GM19023 (cell line): ENCODE measurements at regions not wholly inside any gene's neighbourhood (a gene's known extent, or its start where the extent isn't known, plus 50 kb on each side); places are given as distances from the start of the nearest gene placed in this dataset.

Experiments
- ATAC-seq: cut with Tn5 transposase; IDR thresholded peaks from one replicate; pipeline ENCODE4 v1.9.1; 2021; ENCODE audit warnings: mild to moderate bottlenecking, moderate library complexity; ENCODE audit not compliant: unreplicated experiment

DNA sequence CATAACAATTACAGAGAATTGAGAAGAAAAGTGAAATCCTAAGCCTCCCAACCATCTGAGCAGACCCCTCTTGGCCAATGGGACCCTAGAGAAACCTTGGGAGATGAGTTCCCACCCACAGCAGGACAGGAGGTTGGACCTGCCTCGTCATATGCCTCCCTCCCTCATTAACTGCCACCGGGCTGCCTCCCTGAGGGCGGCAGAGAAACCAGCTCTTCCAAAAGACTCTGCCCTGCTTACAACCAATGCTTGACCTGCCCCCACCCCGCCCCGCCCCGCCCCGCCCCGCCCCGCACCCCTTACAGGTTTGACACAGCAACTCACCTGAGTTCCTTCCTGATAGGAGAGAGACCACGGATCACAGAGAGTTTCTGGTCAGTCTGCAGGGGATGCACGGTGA is 86.1 kb downstream of the ADRA2C start:
- ATAC-seq: no peak

DNA sequence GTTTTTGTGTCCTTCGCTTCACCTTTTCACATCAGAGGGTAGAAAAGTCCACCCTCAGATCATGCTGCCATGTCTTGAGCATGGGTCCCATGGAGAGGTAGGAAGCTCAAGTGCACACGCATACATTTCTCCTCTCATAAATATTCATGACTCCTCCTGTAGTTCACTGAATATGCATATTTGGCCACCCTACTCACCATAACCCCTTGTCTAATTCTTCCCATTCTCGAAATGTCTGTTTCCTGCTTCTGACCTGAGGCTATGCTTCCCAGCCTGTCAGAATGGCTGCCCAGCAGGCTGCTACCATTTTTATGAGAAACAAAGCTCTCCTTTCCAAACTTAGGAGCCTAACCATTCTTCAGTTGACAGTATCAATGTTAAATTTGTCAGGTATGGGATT is 86.5 kb downstream of the ADRA2C start:
- no peak for ATAC-seq

DNA sequence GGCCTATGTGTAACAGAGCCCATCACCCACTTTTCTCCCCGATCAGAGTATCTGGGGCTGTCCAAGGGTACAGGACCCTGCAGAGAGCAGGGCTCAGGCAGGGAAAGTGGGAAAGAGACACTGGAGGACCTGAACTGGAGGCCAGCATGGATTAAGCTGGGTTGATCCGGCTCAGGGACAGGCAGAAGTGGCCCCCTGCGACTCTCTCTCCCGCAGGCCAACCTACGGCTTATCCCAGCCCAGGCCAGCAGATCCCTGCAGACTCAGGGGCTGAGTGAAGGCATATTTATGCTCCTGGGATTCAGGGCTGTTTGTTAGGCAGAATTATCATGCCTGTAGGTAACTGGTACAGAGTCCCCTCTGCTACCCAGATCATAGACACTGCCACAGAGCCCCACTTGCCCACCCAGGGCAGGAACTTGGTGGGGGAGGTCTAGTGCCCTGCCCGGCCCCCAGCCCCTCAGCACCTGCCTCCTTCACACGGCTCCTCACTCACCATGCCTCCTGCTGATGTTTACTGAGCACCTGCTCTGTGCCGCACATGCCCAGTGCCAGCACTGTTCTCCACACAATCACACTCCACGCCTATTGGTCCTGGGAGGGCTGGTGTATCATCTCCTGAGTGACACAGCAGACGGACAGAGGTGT is 87.3 kb downstream of the ADRA2C start:
- ATAC-seq: no peak

DNA sequence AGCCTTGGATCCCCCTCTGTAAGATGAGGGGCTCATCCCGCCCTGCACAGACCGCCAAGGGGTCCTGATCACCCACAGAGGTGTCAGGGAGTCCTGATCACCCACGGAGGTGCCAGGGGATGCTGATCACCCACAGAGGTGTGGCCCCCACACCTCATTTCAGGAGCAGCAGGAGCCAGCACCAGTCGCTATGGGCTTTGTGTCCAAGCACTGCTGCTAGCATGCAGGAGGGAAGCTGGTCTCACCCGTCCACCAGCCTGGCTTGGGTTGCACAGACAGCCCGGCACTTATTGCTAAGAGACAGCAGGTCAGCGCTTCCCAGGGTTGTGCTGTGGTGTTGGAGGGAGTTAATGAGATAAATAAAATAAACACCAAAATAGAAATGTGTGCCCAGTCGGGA is 88.5 kb downstream of the ADRA2C start:
- no peak for ATAC-seq

DNA sequence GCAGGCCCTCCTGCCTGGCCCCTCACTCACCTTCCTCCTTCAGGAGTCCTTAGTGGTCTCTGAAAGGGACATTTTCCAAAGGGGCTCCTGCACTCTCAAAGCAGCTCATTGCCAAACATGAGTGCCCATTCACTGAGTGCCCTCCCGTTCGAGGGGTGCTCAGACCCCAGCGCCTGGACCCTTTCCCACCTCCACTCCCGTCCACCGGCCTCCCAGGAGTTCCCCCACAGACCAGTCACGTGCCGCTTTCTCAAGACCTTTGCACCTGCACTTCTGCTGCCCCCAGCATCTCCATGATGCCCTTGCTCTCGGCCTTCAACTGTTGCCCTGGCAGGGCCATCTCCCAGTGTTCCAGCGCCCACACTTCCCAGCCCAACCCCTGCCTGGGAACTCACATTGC is 89.5 kb downstream of the ADRA2C start:
- ATAC-seq: no peak

DNA sequence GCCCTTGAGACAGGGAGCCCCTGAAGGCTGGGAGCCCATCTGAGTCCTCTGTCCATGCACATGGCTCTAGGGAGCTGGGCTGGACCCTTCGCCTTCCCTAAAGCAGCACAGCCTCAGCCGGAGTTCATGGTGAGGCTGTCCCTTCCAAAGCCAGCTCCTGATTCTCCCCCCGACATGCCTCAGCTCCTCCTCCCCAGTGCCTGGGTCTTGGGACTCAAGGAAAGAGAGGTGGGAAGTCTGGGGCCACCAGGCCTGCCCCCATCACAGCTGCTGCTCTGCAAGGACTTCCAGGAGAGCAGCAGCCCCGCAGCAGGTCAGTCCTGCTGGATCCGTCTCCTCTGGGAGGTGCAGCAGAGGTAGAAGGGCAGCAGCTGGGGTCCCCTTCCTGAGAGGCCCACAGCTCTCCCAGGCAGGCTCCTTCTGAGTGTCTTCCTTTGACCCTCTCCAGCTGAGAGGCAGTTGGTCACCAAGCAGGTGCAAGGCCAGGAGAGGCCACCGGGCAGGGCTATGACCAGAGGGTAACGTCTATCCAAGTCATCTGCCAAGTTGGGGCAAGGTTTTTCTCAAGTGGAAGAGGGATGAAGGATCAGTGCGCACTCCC is 90.5 kb downstream of the ADRA2C start:
- ATAC-seq: no peak

DNA sequence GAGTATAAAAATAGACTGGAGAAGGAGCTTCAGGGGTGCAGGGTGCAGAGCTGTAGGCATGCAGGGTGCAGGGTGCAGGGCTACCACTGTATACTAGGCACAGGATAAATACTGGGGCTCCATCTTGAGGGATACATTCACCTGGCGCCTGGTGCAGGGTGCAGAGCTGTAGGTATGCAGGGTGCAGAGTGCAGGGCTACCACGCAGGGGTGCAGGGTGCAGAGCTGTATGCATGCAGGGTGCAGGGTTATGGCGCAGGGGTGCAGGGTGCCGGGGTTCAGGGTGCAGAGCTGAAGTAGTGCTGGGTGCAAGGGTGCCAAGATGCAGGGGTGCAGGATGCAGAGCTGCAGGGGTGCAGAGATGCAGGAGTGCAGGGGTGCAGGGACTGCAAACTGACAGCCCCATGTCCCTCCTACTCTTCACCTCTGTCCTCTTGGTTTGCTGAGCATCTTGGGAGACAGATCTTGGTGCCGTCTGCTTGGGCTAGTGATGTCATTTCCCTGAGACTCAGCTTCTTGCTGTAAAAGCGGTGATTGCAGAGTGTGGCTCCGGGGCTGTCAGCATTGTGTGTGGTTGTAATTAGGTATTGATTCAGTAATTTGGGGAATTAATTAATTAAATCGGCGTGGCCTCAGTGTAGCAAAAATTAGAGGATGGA is 91.2 kb downstream of the ADRA2C start:
- ATAC-seq: no peak

DNA sequence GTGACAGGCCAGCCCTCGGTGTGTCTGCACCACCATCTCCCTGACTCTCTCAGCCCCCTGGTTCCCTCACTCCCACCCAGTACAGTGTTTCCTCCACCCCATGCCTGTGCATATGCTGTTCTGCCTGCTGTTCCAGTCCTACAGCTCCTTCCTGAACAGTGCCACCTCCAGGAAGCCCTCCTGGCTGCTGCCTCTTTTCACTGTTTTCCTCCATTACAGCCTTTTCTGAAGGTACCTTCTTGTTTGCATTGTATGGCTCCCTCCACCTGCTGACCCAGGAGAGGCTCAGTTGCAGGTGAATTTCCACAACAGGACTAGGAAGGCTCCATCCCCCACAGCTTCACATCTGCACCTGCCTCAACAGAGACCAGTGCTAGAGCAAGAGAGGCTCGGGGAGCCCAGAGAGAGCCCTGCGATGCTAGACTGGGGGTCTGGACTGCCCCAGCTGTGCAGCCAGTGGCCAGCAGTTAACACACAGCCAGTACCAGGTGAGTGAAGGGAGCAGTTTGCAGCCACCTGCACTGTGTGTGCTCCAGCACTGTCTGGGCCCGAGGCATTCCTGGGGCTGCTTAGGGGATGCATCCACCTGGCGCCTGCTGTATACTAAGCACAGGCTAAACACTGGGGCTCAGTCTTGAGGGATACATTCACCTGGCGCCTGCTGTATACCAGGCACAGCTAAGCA is 92.0 kb downstream of the ADRA2C start:
- ATAC-seq: no peak

DNA sequence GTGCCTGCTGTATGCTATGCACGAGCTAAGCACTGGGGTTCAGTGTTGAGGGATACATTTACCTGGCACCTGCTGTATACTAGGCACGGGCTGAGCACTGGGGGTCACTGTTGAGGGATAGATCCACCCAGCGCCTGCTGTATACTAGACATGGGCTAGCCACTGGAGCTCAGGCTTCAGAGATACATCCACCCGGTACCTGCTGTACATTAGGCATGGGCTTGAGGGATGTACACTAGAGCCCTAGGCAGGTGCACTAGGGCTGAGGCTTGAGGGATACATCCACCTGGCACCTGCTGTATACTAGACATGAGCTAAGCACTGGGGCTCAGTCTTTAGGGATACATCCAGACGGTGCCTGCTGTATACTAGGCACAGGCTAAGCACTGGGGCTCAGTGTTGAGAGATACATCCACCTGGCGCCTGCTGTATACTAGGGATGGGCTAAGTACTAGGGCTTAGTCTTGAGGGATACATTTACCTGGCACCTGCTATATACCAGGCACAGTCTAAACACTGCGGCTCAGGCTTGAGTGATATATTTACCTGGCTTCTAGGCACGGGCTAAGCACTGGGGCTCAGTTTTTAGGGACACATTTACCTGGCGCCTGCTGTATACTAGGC is 92.7 kb downstream of the ADRA2C start:
- ATAC-seq: no peak

DNA sequence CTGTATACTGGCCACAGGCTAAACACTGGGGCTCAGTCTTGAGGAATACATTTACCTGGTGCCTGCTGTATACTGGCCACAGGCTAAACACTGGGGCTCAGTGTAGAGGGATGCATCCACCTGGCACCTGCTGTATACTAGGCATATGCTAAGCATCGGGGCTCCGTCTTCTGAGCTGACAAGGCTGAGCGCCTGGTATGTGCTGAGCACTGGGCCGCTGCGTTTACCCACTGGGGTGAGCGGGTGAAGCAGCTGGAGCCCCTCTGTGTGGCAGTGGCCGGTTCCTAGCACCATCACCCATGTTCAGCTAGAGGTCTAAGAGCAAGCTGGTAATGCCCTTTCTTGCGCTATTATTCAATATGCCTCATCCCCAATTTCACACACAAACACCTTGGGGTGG is 93.4 kb downstream of the ADRA2C start:
- ATAC-seq: no peak

DNA sequence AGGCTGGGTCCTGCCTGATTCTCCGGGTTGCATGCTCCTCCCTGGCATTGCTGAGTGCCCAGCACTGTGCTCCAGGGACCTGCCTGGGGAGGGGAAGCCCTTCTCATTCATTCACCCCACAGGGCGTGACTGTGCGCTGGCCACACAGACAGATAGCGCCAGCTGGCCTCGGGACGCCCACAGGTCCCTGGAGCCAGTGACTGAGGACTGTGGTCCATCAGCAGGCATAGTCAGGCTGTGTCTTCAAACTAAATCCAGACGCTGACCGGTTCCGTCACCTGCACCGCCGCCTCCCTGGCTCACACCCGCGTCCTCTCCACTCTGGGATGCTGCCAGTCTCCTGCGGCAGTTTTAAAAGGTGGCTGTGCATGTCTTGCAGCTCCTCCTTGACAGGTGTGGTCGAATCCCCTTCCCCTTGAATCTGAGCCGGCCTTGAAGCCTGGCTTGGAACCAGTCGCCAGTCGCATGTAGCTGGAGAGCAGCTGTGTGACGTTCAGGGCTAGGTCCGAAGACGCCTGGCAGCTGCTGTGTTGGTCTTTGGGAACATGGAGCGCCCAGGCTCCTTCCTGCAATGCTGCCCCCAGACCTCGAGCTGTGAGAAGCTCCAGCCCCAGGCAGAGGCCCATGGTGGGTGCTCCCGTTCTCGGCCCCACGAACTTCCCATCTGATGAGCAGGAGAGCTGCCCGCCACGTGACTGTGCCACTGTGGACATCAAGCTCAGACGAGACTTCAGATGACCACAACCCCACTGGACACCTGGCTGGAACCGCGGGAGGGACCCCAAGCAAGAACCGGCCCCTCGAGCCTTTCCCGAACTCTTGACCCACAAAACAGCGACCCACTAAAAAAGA is 94.1 kb downstream of the ADRA2C start:
- no peak for ATAC-seq

DNA sequence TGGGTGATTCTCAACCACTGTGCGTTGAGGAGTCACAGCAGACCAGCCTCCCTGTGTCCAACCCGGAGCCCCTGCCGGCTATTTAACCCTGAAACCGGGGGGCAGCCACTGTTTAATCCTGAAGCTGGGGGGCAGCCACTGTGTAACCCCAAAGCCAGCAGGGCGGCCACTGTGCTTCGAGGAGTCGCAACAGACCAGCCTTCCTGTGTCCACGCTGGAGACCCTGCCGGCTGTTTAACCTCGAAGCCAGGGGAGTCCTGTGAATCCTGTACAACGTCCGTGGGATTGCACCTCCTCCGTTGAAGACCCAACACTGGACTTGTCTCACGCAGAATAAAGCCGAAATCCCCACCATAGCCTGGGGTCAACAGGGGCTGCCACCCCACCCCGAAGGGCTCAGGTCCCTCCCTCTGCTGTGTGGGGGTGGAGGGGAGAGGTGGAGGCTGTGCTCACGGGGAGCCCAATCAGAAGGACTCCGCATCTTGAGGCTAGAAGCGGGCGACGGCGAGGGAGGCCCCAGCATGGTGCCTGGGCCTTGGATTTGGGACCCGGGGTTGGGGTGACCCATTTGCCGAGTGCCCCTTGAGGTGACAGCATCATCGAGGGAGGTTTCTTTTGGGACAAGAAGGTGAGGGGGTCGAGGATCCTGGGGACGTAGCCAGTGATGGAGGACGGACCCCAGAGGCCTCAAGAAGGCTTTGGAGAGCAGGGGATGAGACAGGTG is 94.9 kb downstream of the ADRA2C start:
- ATAC-seq: no peak

DNA sequence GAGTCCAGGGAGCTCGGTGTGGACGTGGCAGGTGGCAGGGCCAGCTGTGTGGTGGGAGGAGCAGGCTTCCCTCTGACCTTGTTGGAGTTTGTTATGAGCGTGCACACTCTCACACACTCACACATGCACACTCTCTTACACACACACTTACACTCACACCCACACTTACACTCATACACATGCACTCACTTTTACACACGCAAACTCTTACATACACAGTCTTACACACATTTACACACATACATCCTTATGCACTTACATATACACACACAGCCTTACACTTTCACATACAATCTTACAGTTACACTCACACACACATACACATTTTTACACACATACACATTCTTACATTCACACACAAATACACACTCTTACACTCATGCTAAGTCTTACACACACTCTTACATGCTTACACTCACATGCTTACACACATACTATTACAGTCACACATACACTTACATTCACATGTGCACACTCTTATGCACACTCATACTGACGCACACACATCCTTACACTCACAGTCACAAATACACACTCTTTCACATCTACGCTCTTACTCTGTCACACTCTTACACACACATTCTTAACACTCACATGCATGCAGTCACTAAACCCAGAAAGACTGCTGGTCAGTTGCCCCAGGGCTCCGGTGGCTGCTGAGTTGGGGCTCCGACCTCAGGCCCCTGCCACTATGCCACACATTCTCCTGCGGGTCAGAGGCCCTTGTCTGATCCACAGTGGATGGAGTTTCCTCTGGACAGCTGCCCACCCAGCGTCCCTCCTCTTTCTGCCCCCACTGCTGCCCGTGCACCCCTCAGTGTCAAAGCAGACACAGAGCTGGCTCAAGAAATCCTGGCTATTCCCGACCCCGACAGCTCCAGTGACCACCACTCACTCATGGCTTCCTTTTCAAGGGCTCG is 95.8 kb downstream of the ADRA2C start:
- no peak for ATAC-seq

DNA sequence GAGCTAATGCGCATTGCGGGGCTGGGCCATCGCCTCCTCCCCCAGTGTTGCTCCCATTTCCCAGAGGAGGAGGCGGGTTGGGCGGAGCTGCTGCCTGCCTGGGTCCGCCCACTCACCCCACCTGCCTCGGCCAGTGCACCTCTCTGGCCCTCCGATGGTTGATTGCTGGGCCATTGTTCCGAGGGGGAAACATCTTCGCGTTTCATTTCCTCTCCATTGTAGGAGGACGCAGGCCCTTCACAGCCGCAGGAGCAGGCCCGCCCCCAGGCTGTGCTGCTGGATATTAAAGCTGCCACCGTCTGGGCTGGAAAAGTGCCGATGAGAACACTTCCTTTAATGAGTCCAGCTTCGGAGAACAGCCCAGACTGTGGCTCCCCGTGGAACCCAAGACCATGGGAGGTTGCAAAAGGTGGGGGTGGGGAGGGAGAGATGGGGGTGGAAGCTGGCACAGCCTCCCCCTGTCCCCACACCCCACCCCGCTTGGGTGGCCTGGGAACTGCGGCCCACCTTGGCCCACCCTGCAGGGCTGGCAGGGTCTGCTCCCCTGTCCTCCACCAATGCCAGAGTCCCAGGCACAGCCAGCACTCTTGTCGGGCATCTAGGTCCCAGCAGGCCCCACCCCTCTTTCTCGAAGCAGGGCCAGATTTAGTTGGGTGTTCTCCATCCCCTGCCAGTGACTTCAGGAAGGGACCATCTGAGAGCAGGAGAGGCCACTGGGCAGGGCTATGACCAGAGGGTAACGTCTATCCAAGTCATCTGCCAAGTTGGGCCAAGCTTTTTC is 96.6 kb downstream of the ADRA2C start:
- no peak for ATAC-seq

DNA sequence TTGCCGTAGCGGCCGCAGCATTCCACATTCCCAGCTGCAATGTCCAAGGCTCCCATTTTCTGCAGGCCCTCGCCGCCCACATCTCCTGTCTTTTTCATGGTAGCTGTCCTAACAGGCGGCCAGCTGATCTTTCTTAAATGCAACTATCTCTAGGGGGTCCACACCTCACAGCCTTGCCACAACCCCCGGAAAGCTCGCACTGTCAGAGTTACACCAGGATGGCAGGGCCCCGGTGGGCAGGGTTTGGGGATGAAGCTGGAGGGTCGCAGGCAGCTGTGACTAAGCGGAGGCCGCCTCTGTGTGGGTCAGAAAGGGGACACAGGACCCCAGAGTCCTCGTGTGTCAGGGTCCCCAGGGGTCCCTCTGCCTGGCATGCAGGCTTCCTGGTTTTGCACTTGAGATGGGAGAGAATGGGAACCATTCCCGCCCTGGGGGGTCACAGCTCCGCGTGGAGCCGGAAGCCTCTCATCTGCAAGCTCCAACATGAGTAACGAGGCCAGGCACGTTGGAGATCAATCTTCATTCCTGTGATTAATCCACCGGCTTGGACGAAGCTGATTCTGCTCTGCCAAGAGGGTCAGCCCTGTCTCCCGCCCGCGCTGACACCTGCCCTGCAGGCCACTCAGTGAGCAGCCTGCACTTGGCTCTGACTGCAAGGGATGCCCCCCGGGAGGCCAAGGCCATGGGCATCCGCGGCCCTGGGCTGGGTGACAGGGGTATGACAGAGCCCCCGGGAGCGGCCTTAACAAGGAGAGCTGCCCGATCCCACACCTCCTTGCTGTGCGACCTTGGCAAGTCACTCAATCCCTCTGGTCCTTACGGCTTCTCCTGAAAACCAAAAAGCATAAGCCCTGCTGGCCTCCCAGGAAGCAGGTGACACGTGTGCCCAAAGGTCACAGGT is 97.9 kb downstream of the ADRA2C start:
- no peak for ATAC-seq

DNA sequence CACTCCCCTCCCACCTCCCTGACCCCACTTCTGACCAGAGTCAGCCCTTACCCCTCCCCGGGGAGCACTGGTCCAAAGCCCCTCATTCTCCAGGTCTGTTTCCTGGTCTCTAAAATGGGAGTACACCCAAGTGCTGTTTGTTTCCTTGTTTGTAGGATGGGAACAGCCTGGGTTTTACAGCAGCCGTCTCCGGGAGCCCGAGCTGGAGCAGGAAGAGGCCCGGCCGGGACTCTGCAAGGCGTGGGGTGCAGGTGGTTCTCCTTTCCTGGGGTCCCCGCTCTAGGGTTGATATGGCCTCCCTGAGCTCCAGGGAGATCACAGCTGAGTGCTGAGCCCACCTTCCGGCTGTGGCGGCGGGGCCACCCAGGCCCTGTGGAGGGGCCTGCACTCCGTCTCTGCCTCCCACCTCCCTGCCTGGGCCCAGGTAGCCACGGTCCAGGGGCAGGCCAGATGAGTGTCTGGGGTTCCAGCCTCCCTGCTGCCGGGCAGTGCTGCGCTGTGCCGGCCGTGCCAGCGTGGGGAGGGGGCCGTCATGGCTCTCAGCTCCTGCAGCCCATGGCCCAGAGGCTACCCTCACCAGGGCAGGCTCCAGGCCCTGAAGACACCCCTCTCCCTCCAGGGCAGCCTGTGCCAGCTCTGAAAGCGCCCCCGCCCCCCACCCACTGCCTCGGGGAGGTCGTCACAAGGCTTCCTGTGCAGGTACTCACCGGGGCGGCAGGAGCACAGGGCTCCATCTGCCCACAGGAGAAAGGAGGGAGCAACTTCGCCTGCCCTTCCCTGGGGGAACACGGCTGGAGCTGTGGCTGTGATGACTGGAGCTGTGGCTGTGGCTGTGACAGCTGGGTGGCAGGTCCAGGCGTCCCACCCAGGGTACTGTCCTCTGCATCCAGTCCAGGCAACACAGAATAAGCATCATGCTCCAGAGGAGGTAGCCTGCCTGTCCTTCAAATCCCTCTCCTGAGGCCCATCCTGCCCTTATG is 98.8 kb downstream of the ADRA2C start:
- ATAC-seq: no peak
